Nucleus accumbens (tissue), 56 donors: ENCODE measurements at regions not wholly inside any gene's neighbourhood (a gene's known extent, or its start where the extent isn't known, plus 50 kb on each side); places are given as distances from the start of the nearest gene placed in this dataset.
"Not testable (repeated sequence)": the region's sequence is repeated elsewhere in the genome, so short reads cannot be mapped to it uniquely, and the experiment has no call there.

ENCODE experiments used
- DNase-seq, 56 donors: peaks; one replicate each; lab custom pipeline; 2025; lab: John Stamatoyannopoulos, UW

GRCh38 chr16:54739381-54739780, 191.3 kb upstream of the IRX5 start:
- no peak for DNase-seq

GRCh38 chr16:54734156-54734555, 196.5 kb upstream of the IRX5 start:
- no peak for DNase-seq

- DNase-seq: not testable (repeated sequence)
Observed at GRCh38 chr16:54727696-54728095, 203.0 kb upstream of the IRX5 start.

- no peak for DNase-seq
Observed at GRCh38 chr16:54724346-54724925, 206.2 kb upstream of the IRX5 start.

- no peak for DNase-seq
Observed at GRCh38 chr16:54722210-54722676, 208.4 kb upstream of the IRX5 start.

GRCh38 chr16:54720259-54720658, 210.4 kb upstream of the IRX5 start:
- DNase-seq: peak in 1 of 56 donors; percentile 2

GRCh38 chr16:54719624-54720023, 211.0 kb upstream of the IRX5 start:
- no peak for DNase-seq

GRCh38 chr16:54718376-54718775, 212.3 kb upstream of the IRX5 start:
- no peak for DNase-seq

- no peak for DNase-seq
Observed at GRCh38 chr16:54715011-54715410, 215.7 kb upstream of the IRX5 start.

- DNase-seq: no peak
Observed at GRCh38 chr16:54712866-54713265, 217.8 kb upstream of the IRX5 start.

- DNase-seq: no peak
Observed at GRCh38 chr16:54707813-54708212, 222.9 kb upstream of the IRX5 start.

- DNase-seq: no peak
Observed at GRCh38 chr16:54706406-54706805, 224.3 kb upstream of the IRX5 start.

- DNase-seq: no peak
Observed at GRCh38 chr16:54703339-54703738, 227.3 kb upstream of the IRX5 start.

- DNase-seq: no peak
Observed at GRCh38 chr16:54699656-54700055, 231.0 kb upstream of the IRX5 start.

- no peak for DNase-seq
Observed at GRCh38 chr16:54697677-54698076, 233.0 kb upstream of the IRX5 start.

- no peak for DNase-seq
Observed at GRCh38 chr16:54696970-54697369, 233.7 kb upstream of the IRX5 start.

GRCh38 chr16:54696522-54696921, 234.1 kb upstream of the IRX5 start:
- peak in 1 of 56 donors; percentile 4 for DNase-seq

GRCh38 chr16:54694651-54695050, 236.0 kb upstream of the IRX5 start:
- DNase-seq: no peak

- DNase-seq: no peak
Observed at GRCh38 chr16:54693864-54694263, 236.8 kb upstream of the IRX5 start.

- no peak for DNase-seq
Observed at GRCh38 chr16:54690710-54691109, 240.0 kb upstream of the IRX5 start.

GRCh38 chr16:54690306-54690705, 240.4 kb upstream of the IRX5 start:
- DNase-seq: no peak

- DNase-seq: no peak
Observed at GRCh38 chr16:54689072-54689865, 241.4 kb upstream of the IRX5 start.
